HepG2 (cell line): ENCODE measurements at regions not wholly inside any gene's neighbourhood (a gene's known extent, or its start where the extent isn't known, plus 50 kb on each side); places are given as distances from the start of the nearest gene placed in this dataset.

Source experiments
- ATAC-seq: fragments of 200-7000 bp; cut with Tn5 transposase; 3 replicates; pipeline ENCODE4 v1.9.1; 2020; ENCODE audit warnings: mild to moderate bottlenecking, moderate library complexity
- BruUV-seq: library from RNA; stranded (reverse); fragments of 400-500 nt; replicated peaks from 2 replicates; lab custom pipeline; 2021; lab: Mats Ljungman, UMichigan
- CTCF ChIA-PET: fragments of 300-600 bp; formaldehyde crosslinking; extraction: SDS; loops from one replicate; lab custom pipeline; 2021; ENCODE audit warnings: low total read pairs, inconsistent platforms, low intra/inter-chr PET ratio; lab: Yijun Ruan, JAX
- POLR2A ChIA-PET: fragments of 350-600 bp; sonication (Branson Sonifier 250); formaldehyde crosslinking; loops from one replicate; lab custom pipeline; 2020; ENCODE audit warnings: antibody characterized with exemption, inconsistent platforms; lab: Yijun Ruan, JAX
- DNase-seq: peaks from one replicate; pipeline ENCODE4 v3.0.0-alpha.2; 2015; ENCODE audit warnings: low spot score
- FAIRE-seq: peaks from 3 replicates; lab custom pipeline; 2011; peaks lifted over from hg19 to GRCh38; lab: Jason Lieb, UNC
- H2AFZ ChIP-seq: one replicate; pipeline ENCODE4 v1.6.1; 2011; ENCODE audit warnings: low read length, inconsistent platforms
- H3K27ac ChIP-seq: fragments of 300-600 bp; 3 replicates; pipeline ENCODE4 v1.8.0; 2011; ENCODE audit warnings: mixed run types, mild to moderate bottlenecking, mixed read lengths, low read length, inconsistent platforms; ENCODE audit not compliant: insufficient read depth; ENCODE audit errors: extremely low read length
- H3K27me3 ChIP-seq, 2 experiments: fragments of 200-600 bp in 1 of 2; 2 replicates in 1 of 2; 3 replicates in 1 of 2; pipeline versions ENCODE4 v1.6.0 to v1.8.0; 2011; ENCODE audit warnings: low read length in 2 of 2, mild to moderate bottlenecking in 2 of 2, moderate library complexity in 2 of 2, inconsistent platforms in 1 of 2; ENCODE audit not compliant: insufficient read depth in 2 of 2, control insufficient read depth in 1 of 2
- H3K36me3 ChIP-seq, 2 experiments: fragments of 200-600 bp in 1 of 2; replicated peaks in 1 of 2; 2 replicates in 1 of 2; 3 replicates in 1 of 2; pipeline versions ENCODE4 v1.5.1 to v1.8.0; 2011; ENCODE audit warnings: low read length in 2 of 2, inconsistent platforms in 1 of 2; ENCODE audit not compliant: insufficient read depth in 2 of 2, control insufficient read depth in 1 of 2
- H3K4me1 ChIP-seq: 2 replicates; pipeline ENCODE4 v1.5.1; 2012; ENCODE audit warnings: low read length, inconsistent platforms; ENCODE audit not compliant: insufficient read depth
- H3K4me2 ChIP-seq: 2 replicates; pipeline ENCODE4 v1.6.0; 2011; ENCODE audit warnings: low read depth, low read length, inconsistent platforms
- H3K4me3 ChIP-seq, 3 experiments: fragments of 200-600 bp in 1 of 3; sonication (generic), shearing (Covaris generic) in 1 of 3; replicated peaks in 1 of 3; 2 replicates each; pipeline ENCODE4 v1.5.1; 2011 to 2016; ENCODE audit warnings: low read length in 3 of 3, inconsistent platforms in 2 of 3, low read depth in 2 of 3, mild to moderate bottlenecking in 2 of 3, control low read depth in 1 of 3, mixed read lengths in 1 of 3; ENCODE audit not compliant: insufficient read depth in 1 of 3
- H3K79me2 ChIP-seq: one replicate; pipeline ENCODE4 v1.6.1; 2011; ENCODE audit warnings: low read length, inconsistent platforms; ENCODE audit not compliant: insufficient read depth
- H3K9ac ChIP-seq: 2 replicates; pipeline ENCODE4 v1.6.0; 2011; ENCODE audit warnings: mild to moderate bottlenecking, low read depth, low read length, inconsistent platforms; ENCODE audit not compliant: insufficient read depth
- H3K9me3 ChIP-seq: 2 replicates; pipeline ENCODE4 v1.5.1; 2012; ENCODE audit warnings: mild to moderate bottlenecking, low read length
- H4K20me1 ChIP-seq: 2 replicates; pipeline ENCODE4 v1.6.0; 2011; ENCODE audit warnings: inconsistent platforms, mild to moderate bottlenecking, low read length, moderate library complexity; ENCODE audit not compliant: insufficient read depth
- NFE2L2 ChIP-seq: fragments of 150-350 bp; IDR thresholded peaks from 2 replicates; pipeline ENCODE4 v1.6.1; 2014; ENCODE audit warnings: low read length
- SCMH1 ChIP-seq: sonication (generic); formaldehyde crosslinking; IDR thresholded peaks from 2 replicates; pipeline ENCODE4 v1.9.0; 2021; ENCODE audit warnings: missing genetic modification reagents, mild to moderate bottlenecking, borderline replicate concordance
- WGBS: methylation state at CpG from one replicate; pipeline ENCODE4 v1.1.6; 2017; ENCODE audit warnings: low lambda C conversion rate; 5-methylcytosine and 5-hydroxymethylcytosine counted together
- in situ Hi-C: cut with HindIII; loops from 2 replicates; pipeline ENCODE4 v1.10.0; 2017; ENCODE audit warnings: low pct_unique_long_range_greater_than_20kb; ENCODE audit not compliant: extremely low pct_ligation_motif_present
- intact Hi-C: fragments of 100-400 bp; cut with micrococcal nuclease; formaldehyde crosslinking; loops from one replicate; pipeline ENCODE4 v1.10.0; 2022; ENCODE audit not compliant: unreplicated experiment
- TF ChIP-seq, protein P1 (sequence below): sonication (generic); formaldehyde crosslinking; IDR thresholded peaks from 2 replicates; pipeline ENCODE4 v1.5.0; 2020; ENCODE audit warnings: missing genetic modification reagents
- TF ChIP-seq, protein P2 (sequence below): sonication (generic); formaldehyde crosslinking; IDR thresholded peaks from 2 replicates; pipeline ENCODE4 v1.5.0; 2020; ENCODE audit warnings: missing genetic modification reagents

DNA sequence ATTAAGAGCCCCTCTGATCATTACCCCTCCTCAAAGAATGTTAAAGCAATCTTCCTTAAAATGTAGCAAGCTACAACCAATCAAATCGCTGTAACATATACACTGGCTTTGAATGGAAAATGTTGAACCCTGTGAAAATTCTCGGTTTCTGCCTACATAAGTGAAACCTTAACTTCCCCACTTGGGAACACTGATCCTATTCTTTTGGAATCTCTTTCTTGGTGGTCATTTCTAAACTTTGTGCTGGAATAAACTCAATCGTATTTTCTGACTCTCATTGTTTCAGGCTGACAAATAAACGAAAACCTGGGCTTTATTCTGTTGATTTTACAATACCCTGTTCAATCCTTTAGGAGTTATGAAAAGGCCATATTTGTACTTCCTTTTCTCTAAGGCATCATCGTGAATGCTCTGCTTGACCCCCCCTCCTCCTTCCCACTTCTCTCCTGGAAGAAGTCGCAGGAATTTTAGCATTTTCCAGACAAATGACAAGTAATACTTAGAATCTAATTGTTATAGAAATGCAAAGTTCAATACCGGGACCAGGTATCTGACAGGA lies 155.1 kb upstream of the FAM13C start (continued):
- TF ChIP-seq, protein P1, sequence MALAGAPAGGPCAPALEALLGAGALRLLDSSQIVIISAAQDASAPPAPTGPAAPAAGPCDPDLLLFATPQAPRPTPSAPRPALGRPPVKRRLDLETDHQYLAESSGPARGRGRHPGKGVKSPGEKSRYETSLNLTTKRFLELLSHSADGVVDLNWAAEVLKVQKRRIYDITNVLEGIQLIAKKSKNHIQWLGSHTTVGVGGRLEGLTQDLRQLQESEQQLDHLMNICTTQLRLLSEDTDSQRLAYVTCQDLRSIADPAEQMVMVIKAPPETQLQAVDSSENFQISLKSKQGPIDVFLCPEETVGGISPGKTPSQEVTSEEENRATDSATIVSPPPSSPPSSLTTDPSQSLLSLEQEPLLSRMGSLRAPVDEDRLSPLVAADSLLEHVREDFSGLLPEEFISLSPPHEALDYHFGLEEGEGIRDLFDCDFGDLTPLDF (CRISPR knock-in tag): no peak
- no peak for TF ChIP-seq NFE2L2

GRCh38 chr10:59513558-59513957 lies 151.2 kb upstream of the FAM13C start:
- CTCF ChIA-PET: no interaction called here
- ATAC-seq (no peak), FAIRE-seq (no peak), DNase-seq (no peak)
- H3K9me3 ChIP-seq: no peaks in the 10 kb centered on the region
- in situ Hi-C loops: no loop called here
- 2% methylated on average over 3 of the region's 3 CpGs for WGBS
- H2AFZ ChIP-seq: no peak overlapping the region
- H3K4me2 ChIP-seq: no peak overlapping the region
- H3K4me1 ChIP-seq: no peaks in the 10 kb centered on the region
- H3K36me3 ChIP-seq: no peaks in the 10 kb centered on the region
- H3K27ac ChIP-seq: no peak overlapping the region
- POLR2A ChIA-PET: no interaction called here
- no peak for TF ChIP-seq SCMH1
- no TSS peak for BruUV-seq
- no peak overlapping the region for H3K4me3 ChIP-seq
- intact Hi-C loops: no loop called here
- H3K9ac ChIP-seq: no peak overlapping the region
- H4K20me1 ChIP-seq: no peaks in the 10 kb centered on the region; the same call in 1 of the 2 replicates
- 0 out of 5 replicates have a peak, but pooled peaks cover 0 to 2% of the 10 kb centered on the region in 2 experiments for H3K27me3 ChIP-seq
- H3K79me2 ChIP-seq: no peaks in the 10 kb centered on the region

- Histone ChIP-seq H3K36me3 (no peaks in the 10 kb centered on the region), H3K27ac (no peak overlapping the region), H3K4me2 (no peak overlapping the region), H4K20me1 (no peaks in the 10 kb centered on the region; the same call in 1 of the 2 replicates), H2AFZ (no peak overlapping the region), H3K9ac (no peak overlapping the region), H3K79me2 (no peaks in the 10 kb centered on the region), H3K9me3 (no peaks in the 10 kb centered on the region), H3K4me1 (no peaks in the 10 kb centered on the region), H3K27me3 (0 out of 5 replicates have a peak, but pooled peaks cover 0 to 2% of the 10 kb centered on the region in 2 experiments), H3K4me3 (no peak overlapping the region)
- ChIA-PET CTCF (no interaction called here), POLR2A (no interaction called here)
- 0% methylated on average over 3 of the region's 3 CpGs for WGBS
- TF ChIP-seq, protein P2, sequence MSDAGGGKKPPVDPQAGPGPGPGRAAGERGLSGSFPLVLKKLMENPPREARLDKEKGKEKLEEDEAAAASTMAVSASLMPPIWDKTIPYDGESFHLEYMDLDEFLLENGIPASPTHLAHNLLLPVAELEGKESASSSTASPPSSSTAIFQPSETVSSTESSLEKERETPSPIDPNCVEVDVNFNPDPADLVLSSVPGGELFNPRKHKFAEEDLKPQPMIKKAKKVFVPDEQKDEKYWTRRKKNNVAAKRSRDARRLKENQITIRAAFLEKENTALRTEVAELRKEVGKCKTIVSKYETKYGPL (CRISPR knock-in tag): no peak
- ATAC-seq (no peak), FAIRE-seq (no peak), DNase-seq (no peak)
- BruUV-seq: no TSS peak
- intact Hi-C loops (no loop called here), in situ Hi-C loops (no loop called here)
Observed at GRCh38 chr10:59512951-59513350, 150.6 kb upstream of the FAM13C start.
